Kidney (tissue), 13 donors: ENCODE measurements at regions not wholly inside any gene's neighbourhood (a gene's known extent, or its start where the extent isn't known, plus 50 kb on each side); places are given as distances from the start of the nearest gene placed in this dataset.

Source experiments
- DNase-seq, 5 donors: peaks; one replicate each; pipeline ENCODE4 v3.0.0-alpha.2; 2013 to 2020
- FAIRE-seq: peaks from 2 replicates; lab custom pipeline; 2012; peaks lifted over from hg19 to GRCh38; lab: Jason Lieb, UNC
- H3K27ac ChIP-seq, 2 donors: one replicate each; pipeline ENCODE4 v1.7.0; 2013; ENCODE audit warnings: low read depth in 2 of 2, low read length in 2 of 2, inconsistent platforms in 1 of 2
- H3K27me3 ChIP-seq: one replicate; pipeline ENCODE4 v1.7.1; 2013; ENCODE audit warnings: low read length, inconsistent platforms; ENCODE audit not compliant: control insufficient read depth, insufficient read depth
- H3K36me3 ChIP-seq, 3 donors: one replicate each; pipeline versions ENCODE4 v1.7.0 to v1.7.1; 2013; ENCODE audit warnings: low read length in 3 of 3, control low read depth in 1 of 3, inconsistent platforms in 1 of 3; ENCODE audit not compliant: insufficient read depth in 3 of 3, control insufficient read depth in 2 of 3
- H3K4me1 ChIP-seq, 3 donors: one replicate each; pipeline versions ENCODE4 v1.7.0 to v1.7.1; 2013; ENCODE audit warnings: low read length in 3 of 3, inconsistent platforms in 1 of 3, low read depth in 1 of 3; ENCODE audit not compliant: control insufficient read depth in 2 of 3, insufficient read depth in 2 of 3
- H3K4me3 ChIP-seq, 3 donors: one replicate each; pipeline versions ENCODE4 v1.7.0 to v1.8.1; 2013; ENCODE audit warnings: low read length in 3 of 3, control low read depth in 1 of 3, inconsistent platforms in 1 of 3
- H3K9ac ChIP-seq, 3 donors: one replicate each; pipeline versions ENCODE4 v1.7.0 to v1.7.1; 2013; ENCODE audit warnings: low read length in 3 of 3, control low read depth in 1 of 3, inconsistent platforms in 1 of 3
- H3K9me3 ChIP-seq, 3 donors: one replicate each; pipeline versions ENCODE4 v1.7.0 to v1.7.1; 2013; ENCODE audit warnings: low read length in 3 of 3, control low read depth in 1 of 3, inconsistent platforms in 1 of 3; ENCODE audit not compliant: control insufficient read depth in 2 of 3, insufficient read depth in 1 of 3
- intact Hi-C: fragments of 100-400 bp; cut with DNase I; formaldehyde crosslinking; loops from one replicate; pipeline ENCODE4 v1.11.1; 2022
- TF ChIP-seq, protein P1 (sequence below): IDR thresholded peaks from 3 replicates; pipeline ENCODE4 v1.5.1; 2012; ENCODE audit warnings: mild to moderate bottlenecking, moderate library complexity, borderline replicate concordance; ENCODE audit not compliant: insufficient read depth; ENCODE audit errors: extremely low read depth
- donor health status: control.
- donor health status: control.
- donor health status: control.
- donor health status: control.
- donor health status: control.
- donor health status: DM: yes; HTN: yes; CAD: no.
- donor health status: Normal renal cell carcinoma (clear cell type).

DNA sequence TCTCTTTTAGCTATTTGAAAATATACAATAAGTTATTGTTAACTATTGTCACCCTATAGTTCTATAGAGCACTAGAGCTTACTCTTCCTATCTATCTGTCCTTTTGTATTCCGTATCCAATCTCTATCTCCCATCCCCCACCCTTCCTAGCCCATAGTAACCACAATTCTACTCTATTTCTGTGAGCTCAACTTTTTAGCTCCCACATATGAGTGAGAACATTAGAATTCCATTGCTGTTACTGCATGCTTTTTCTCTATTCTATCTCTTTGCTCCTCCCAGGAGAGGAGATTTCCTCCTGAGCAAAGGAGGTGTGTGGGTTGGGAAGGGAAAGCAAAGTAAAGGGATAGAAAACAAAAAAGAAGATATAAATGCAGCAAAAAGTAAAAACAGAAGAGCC lies 105.6 kb upstream of the SLC4A7 start:
- no peak for FAIRE-seq

DNA sequence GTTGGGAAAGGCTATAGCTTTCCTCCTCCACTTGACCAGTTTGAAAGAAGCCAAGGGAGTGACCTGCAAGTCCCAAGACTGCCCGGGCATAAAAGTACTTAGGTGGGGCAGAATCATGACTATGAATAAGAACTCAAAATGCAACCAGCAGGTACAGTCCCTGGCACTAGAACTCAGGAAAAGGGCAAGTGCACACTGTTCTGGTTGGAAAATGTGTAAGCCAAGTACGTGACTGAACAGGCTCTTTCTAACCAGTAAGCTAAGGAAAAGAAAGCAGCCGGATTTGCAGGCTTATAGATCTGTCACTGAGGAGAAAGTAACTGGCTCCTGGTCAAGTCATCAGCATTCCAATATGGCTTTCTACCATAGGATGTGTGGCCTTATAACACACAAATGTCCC lies 101.2 kb upstream of the SLC4A7 start:
- Histone ChIP-seq H3K4me1 (peaks cover 0 to 2% (median 0%) of the 10 kb centered on the region in 3 donors), H3K27me3 (no peaks in the 10 kb centered on the region), H3K9ac (no peak overlapping the region), H3K36me3 (no peaks in the 10 kb centered on the region), H3K9me3 (no peaks in the 10 kb centered on the region), H3K4me3 (no peak overlapping the region), H3K27ac (peak overlapping the region in 1 of 2 donors; percentile 22)
- intact Hi-C loops, result no loop called here
- TF ChIP-seq, protein P1, sequence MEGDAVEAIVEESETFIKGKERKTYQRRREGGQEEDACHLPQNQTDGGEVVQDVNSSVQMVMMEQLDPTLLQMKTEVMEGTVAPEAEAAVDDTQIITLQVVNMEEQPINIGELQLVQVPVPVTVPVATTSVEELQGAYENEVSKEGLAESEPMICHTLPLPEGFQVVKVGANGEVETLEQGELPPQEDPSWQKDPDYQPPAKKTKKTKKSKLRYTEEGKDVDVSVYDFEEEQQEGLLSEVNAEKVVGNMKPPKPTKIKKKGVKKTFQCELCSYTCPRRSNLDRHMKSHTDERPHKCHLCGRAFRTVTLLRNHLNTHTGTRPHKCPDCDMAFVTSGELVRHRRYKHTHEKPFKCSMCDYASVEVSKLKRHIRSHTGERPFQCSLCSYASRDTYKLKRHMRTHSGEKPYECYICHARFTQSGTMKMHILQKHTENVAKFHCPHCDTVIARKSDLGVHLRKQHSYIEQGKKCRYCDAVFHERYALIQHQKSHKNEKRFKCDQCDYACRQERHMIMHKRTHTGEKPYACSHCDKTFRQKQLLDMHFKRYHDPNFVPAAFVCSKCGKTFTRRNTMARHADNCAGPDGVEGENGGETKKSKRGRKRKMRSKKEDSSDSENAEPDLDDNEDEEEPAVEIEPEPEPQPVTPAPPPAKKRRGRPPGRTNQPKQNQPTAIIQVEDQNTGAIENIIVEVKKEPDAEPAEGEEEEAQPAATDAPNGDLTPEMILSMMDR, result no peak
- no peak for DNase-seq
- FAIRE-seq, result no peak

More for the DNA sequence above, 105.6 kb upstream of the SLC4A7 start:
- Histone ChIP-seq H3K4me3 (no peak overlapping the region), H3K9me3 (no peaks in the 10 kb centered on the region), H3K27me3 (no peaks in the 10 kb centered on the region), H3K9ac (no peak overlapping the region), H3K27ac (no peak overlapping the region), H3K36me3 (no peaks in the 10 kb centered on the region), H3K4me1 (peaks cover 0 to 7% (median 0%) of the 10 kb centered on the region in 3 donors)
- no peak for DNase-seq
- intact Hi-C loops, result no loop called here
- TF ChIP-seq, protein P1, result no peak

DNA sequence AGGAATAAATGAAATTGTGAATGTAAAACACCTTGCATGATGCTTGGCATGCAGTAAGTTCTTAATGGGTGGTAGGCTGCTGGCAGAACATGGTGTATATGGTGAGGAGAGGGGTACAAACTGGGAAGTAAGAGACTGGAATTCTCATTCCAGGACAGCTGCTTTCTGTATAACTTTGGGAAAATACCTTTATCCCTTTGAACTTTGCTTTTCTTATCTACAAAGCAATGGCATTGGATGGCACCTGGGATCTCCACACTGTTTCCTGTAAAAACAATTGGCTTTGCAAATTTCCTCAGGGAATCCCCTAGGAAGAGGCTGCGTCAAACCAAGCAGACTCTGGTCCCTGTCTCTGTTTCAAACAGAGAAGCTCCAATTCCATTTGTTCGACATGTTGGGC lies 100.7 kb upstream of the SLC4A7 start:
- Histone ChIP-seq H3K27ac (no peak overlapping the region), H3K27me3 (no peaks in the 10 kb centered on the region), H3K9me3 (no peaks in the 10 kb centered on the region), H3K4me1 (peaks cover 0 to 2% (median 0%) of the 10 kb centered on the region in 3 donors), H3K9ac (no peak overlapping the region), H3K4me3 (no peak overlapping the region), H3K36me3 (no peaks in the 10 kb centered on the region)
- no peak for FAIRE-seq
- no peak for DNase-seq
- TF ChIP-seq, protein P1, result no peak
- intact Hi-C loops, result no loop called here

DNA sequence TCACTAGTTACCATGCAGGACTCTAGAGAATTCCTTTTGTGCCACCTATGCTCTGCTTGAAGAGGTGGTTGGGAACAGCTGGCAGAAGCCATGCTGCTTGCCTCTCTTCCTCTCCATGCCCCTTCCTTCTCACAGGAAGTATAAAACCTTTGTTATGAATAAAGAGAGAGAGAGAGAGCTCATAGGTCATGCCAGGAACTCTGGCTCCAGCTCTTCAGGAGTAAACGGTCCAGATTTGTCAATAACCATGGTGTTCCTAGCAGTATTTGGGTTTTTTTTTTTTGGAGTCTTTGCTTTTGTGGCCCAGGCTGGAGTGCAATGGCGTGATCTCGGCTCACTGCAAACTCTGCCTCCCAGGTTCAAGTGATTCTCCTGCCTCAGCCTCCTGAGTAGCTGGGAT lies 97.7 kb upstream of the SLC4A7 start:
- Histone ChIP-seq H3K4me3 (no peak overlapping the region), H3K9me3 (no peaks in the 10 kb centered on the region), H3K4me1 (no peaks in the 10 kb centered on the region), H3K36me3 (no peaks in the 10 kb centered on the region), H3K27ac (no peak overlapping the region), H3K9ac (no peak overlapping the region), H3K27me3 (no peaks in the 10 kb centered on the region)
- intact Hi-C loops, result no loop called here
- DNase-seq, result no peak
- TF ChIP-seq, protein P1, result no peak
- no peak for FAIRE-seq
